ENCODE measurements at regions not wholly inside any gene's neighbourhood (a gene's known extent, or its start where the extent isn't known, plus 50 kb on each side); places are given as distances from the start of the nearest gene placed in this dataset.

DNA sequence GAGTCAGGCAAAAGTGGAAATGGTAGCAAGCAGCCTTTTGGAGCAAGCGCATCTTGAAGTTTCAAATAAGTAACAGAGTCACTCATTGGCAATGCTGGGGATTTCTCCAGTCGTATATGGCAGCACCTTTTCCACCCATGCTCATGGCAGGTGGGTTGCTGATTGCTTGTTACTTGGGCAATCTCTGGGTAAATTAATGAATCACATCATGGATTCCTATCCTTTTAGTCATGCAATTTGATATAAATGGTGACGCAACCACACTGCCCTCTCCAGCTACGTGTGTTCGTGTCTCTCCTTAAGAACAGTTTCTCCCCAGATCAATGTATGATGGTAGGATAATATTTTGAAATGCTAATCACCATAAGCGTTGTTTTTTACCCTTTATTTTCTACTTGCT, 339.9 kb upstream of the KCNH8 start:
- TF ChIP-seq REPIN1 (tag by site-specific recombination; IDR thresholded peaks at IDR 0.05; ENCODE audit: low read depth), result no peak
- TF ChIP-seq, protein P1, sequence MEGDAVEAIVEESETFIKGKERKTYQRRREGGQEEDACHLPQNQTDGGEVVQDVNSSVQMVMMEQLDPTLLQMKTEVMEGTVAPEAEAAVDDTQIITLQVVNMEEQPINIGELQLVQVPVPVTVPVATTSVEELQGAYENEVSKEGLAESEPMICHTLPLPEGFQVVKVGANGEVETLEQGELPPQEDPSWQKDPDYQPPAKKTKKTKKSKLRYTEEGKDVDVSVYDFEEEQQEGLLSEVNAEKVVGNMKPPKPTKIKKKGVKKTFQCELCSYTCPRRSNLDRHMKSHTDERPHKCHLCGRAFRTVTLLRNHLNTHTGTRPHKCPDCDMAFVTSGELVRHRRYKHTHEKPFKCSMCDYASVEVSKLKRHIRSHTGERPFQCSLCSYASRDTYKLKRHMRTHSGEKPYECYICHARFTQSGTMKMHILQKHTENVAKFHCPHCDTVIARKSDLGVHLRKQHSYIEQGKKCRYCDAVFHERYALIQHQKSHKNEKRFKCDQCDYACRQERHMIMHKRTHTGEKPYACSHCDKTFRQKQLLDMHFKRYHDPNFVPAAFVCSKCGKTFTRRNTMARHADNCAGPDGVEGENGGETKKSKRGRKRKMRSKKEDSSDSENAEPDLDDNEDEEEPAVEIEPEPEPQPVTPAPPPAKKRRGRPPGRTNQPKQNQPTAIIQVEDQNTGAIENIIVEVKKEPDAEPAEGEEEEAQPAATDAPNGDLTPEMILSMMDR (tag by site-specific recombination; IDR thresholded peaks at IDR 0.05), result no peak
- no peak for TF ChIP-seq TCF7L2 (IDR thresholded peaks at IDR 0.05; ENCODE audit: borderline replicate concordance, low read depth, low read length)
- TF ChIP-seq, protein P2, sequence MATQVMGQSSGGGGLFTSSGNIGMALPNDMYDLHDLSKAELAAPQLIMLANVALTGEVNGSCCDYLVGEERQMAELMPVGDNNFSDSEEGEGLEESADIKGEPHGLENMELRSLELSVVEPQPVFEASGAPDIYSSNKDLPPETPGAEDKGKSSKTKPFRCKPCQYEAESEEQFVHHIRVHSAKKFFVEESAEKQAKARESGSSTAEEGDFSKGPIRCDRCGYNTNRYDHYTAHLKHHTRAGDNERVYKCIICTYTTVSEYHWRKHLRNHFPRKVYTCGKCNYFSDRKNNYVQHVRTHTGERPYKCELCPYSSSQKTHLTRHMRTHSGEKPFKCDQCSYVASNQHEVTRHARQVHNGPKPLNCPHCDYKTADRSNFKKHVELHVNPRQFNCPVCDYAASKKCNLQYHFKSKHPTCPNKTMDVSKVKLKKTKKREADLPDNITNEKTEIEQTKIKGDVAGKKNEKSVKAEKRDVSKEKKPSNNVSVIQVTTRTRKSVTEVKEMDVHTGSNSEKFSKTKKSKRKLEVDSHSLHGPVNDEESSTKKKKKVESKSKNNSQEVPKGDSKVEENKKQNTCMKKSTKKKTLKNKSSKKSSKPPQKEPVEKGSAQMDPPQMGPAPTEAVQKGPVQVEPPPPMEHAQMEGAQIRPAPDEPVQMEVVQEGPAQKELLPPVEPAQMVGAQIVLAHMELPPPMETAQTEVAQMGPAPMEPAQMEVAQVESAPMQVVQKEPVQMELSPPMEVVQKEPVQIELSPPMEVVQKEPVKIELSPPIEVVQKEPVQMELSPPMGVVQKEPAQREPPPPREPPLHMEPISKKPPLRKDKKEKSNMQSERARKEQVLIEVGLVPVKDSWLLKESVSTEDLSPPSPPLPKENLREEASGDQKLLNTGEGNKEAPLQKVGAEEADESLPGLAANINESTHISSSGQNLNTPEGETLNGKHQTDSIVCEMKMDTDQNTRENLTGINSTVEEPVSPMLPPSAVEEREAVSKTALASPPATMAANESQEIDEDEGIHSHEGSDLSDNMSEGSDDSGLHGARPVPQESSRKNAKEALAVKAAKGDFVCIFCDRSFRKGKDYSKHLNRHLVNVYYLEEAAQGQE (tag by site-specific recombination; IDR thresholded peaks at IDR 0.05), result no peak
- no peak for TF ChIP-seq ZBTB1 (tag by site-specific recombination; IDR thresholded peaks at IDR 0.05)
- no peak for TF ChIP-seq ZNF140 (tag by site-specific recombination; IDR thresholded peaks at IDR 0.05)
- TF ChIP-seq, protein P3, sequence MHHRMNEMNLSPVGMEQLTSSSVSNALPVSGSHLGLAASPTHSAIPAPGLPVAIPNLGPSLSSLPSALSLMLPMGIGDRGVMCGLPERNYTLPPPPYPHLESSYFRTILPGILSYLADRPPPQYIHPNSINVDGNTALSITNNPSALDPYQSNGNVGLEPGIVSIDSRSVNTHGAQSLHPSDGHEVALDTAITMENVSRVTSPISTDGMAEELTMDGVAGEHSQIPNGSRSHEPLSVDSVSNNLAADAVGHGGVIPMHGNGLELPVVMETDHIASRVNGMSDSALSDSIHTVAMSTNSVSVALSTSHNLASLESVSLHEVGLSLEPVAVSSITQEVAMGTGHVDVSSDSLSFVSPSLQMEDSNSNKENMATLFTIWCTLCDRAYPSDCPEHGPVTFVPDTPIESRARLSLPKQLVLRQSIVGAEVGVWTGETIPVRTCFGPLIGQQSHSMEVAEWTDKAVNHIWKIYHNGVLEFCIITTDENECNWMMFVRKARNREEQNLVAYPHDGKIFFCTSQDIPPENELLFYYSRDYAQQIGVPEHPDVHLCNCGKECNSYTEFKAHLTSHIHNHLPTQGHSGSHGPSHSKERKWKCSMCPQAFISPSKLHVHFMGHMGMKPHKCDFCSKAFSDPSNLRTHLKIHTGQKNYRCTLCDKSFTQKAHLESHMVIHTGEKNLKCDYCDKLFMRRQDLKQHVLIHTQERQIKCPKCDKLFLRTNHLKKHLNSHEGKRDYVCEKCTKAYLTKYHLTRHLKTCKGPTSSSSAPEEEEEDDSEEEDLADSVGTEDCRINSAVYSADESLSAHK (tag by site-specific recombination; IDR thresholded peaks at IDR 0.05), result no peak
- no peak for TF ChIP-seq IKZF3 (tag by site-specific recombination; IDR thresholded peaks at IDR 0.05)
- no peak for TF ChIP-seq ZNF544 (tag by site-specific recombination; IDR thresholded peaks at IDR 0.05)
- no peak for TF ChIP-seq ZNF624 (tag by site-specific recombination; IDR thresholded peaks at IDR 0.05)
- no peak for TF ChIP-seq ZBTB7A (tag by site-specific recombination; IDR thresholded peaks at IDR 0.05; ENCODE audit: low read depth)
- no peak for TF ChIP-seq ZNF366 (tag by site-specific recombination; conservative IDR thresholded peaks at IDR 0.05)

Data from HEK293 (cell line).